ENCODE measurements at regions not wholly inside any gene's neighbourhood (a gene's known extent, or its start where the extent isn't known, plus 50 kb on each side); places are given as distances from the start of the nearest gene placed in this dataset.

DNA sequence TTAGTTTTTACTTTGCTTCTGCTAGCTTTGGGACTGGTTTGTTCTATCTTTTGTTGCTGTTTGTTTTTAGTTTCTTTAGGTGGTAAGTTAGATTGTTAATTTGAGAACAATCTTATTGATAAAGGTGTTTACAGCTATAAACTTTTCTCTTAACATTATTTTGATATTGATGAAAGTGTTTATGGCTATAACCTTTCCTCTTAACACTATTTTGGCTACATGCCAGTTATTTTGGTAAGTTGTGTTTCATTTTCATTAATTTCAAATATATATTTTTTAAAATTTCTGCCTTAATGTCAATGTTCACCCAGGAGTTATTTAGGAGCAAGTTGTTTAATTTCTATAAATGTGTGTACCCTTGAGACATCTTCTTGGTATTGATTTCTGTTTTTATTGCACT, 229.6 kb upstream of the SYT4 start:
- TF ChIP-seq, protein P1, sequence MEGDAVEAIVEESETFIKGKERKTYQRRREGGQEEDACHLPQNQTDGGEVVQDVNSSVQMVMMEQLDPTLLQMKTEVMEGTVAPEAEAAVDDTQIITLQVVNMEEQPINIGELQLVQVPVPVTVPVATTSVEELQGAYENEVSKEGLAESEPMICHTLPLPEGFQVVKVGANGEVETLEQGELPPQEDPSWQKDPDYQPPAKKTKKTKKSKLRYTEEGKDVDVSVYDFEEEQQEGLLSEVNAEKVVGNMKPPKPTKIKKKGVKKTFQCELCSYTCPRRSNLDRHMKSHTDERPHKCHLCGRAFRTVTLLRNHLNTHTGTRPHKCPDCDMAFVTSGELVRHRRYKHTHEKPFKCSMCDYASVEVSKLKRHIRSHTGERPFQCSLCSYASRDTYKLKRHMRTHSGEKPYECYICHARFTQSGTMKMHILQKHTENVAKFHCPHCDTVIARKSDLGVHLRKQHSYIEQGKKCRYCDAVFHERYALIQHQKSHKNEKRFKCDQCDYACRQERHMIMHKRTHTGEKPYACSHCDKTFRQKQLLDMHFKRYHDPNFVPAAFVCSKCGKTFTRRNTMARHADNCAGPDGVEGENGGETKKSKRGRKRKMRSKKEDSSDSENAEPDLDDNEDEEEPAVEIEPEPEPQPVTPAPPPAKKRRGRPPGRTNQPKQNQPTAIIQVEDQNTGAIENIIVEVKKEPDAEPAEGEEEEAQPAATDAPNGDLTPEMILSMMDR (conservative IDR thresholded peaks at IDR 0.05), result no peak
- no peak for TF ChIP-seq ZFX (IDR thresholded peaks at IDR 0.05)
